Natural killer cell (primary cell): ENCODE measurements at regions not wholly inside any gene's neighbourhood (a gene's known extent, or its start where the extent isn't known, plus 50 kb on each side); places are given as distances from the start of the nearest gene placed in this dataset.
A peak's percentile ranks its signal among the peaks of the same experiment; 100 is the strongest.

Experiments
- ATAC-seq, 3 donors: fragments of 150-1000 bp in 2 of 3; fragments of 200-7000 bp in 1 of 3; cut with Tn5 transposase; 1 replicate in 1 of 3; 2 replicates in 2 of 3; pipeline ENCODE4 v1.10.0; 2021; ENCODE audit warnings: mild to moderate bottlenecking in 2 of 3, moderate library complexity in 2 of 3
- DNase-seq, 2 donors: peaks; one replicate each; pipeline versions ENCODE4 v3.0.0 to v3.0.0-alpha.2; 2013 to 2021; ENCODE audit warnings: mixed read lengths in 1 of 2
- H3K27ac ChIP-seq: one replicate; pipeline ENCODE4 v1.5.1; 2013; ENCODE audit warnings: mild to moderate bottlenecking, low read length
- H3K27me3 ChIP-seq: one replicate; pipeline ENCODE4 v1.6.1; 2013; ENCODE audit warnings: low read length; ENCODE audit not compliant: control insufficient read depth, insufficient read depth
- H3K36me3 ChIP-seq: one replicate; pipeline ENCODE4 v1.6.1; 2013; ENCODE audit warnings: low read length; ENCODE audit not compliant: control insufficient read depth, insufficient read depth
- H3K4me1 ChIP-seq: one replicate; pipeline ENCODE4 v1.6.1; 2013; ENCODE audit warnings: low read length; ENCODE audit not compliant: control insufficient read depth, insufficient read depth
- H3K4me3 ChIP-seq: one replicate; pipeline ENCODE4 v1.5.1; 2013; ENCODE audit warnings: low read length
- H3K9me3 ChIP-seq: one replicate; pipeline ENCODE4 v1.6.1; 2013; ENCODE audit warnings: low read length; ENCODE audit not compliant: control insufficient read depth, insufficient read depth
- H3K27ac Mint-ChIP-seq, 2 donors: one replicate each; pipeline ENCODE4 v1.8.0; 2022; ENCODE audit warnings: mild to moderate bottlenecking in 2 of 2, mixed read lengths in 2 of 2, moderate library complexity in 1 of 2
- H3K27me3 Mint-ChIP-seq, 2 donors: one replicate each; pipeline ENCODE4 v1.8.0; 2022; ENCODE audit warnings: low read depth in 2 of 2, mixed read lengths in 2 of 2
- H3K36me3 Mint-ChIP-seq: one replicate; pipeline ENCODE4 v1.8.0; 2022; ENCODE audit warnings: mixed read lengths
- H3K4me1 Mint-ChIP-seq, 2 donors: one replicate each; pipeline ENCODE4 v1.8.0; 2022; ENCODE audit warnings: mixed read lengths in 2 of 2
- H3K4me3 Mint-ChIP-seq: one replicate; pipeline ENCODE4 v1.8.0; 2022; ENCODE audit warnings: mild to moderate bottlenecking, moderate library complexity, mixed read lengths
- H3K9me3 Mint-ChIP-seq, 2 donors: one replicate each; pipeline ENCODE4 v1.8.0; 2022; ENCODE audit warnings: mixed read lengths in 2 of 2
- WGBS: methylation state at CpG from one replicate; pipeline ENCODE4 v1.1.7; 2013; ENCODE audit warnings: missing lambda C conversion rate; ENCODE audit not compliant: insufficient coverage; 5-methylcytosine and 5-hydroxymethylcytosine counted together
- intact Hi-C: fragments of 100-400 bp; cut with micrococcal nuclease; formaldehyde crosslinking; loops from one replicate; pipeline ENCODE4 v1.14.2; 2022
- TF ChIP-seq, protein P1 (sequence below): fragments of 200-600 bp; IDR thresholded peaks from one replicate; pipeline ENCODE4 v1.8.0; 2022; ENCODE audit warnings: antibody characterized with exemption

DNA sequence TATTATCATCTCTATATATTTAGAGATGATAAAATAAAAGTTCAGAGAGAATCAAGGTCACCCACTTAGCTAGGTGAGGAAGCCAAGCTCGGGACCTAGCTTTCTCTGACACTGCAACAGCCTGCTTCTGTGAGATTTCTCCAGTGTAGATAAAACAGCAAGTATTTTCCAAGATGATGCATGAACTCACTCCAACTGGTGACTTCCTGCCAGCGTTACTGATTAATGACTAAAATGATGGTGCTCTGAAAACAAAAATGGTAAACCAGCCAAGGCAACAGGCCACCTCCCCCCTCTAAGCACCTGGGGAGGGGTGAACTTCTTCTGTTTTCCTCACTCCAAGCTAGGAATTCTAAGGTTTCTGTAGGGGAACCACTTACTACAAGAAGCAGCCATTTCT is 510.2 kb upstream of the ID2 start:
- H3K27me3 Mint-ChIP-seq: no peaks in the 10 kb centered on the region
- 57% methylated on average over 2 of the region's 2 CpGs for whole genome bisulfite sequencing
- H3K4me3 Mint-ChIP-seq: no peak overlapping the region
- H3K27ac Mint-ChIP-seq: peak overlapping the region in 1 of 2 donors; percentile 50
- TF ChIP-seq, protein P1, sequence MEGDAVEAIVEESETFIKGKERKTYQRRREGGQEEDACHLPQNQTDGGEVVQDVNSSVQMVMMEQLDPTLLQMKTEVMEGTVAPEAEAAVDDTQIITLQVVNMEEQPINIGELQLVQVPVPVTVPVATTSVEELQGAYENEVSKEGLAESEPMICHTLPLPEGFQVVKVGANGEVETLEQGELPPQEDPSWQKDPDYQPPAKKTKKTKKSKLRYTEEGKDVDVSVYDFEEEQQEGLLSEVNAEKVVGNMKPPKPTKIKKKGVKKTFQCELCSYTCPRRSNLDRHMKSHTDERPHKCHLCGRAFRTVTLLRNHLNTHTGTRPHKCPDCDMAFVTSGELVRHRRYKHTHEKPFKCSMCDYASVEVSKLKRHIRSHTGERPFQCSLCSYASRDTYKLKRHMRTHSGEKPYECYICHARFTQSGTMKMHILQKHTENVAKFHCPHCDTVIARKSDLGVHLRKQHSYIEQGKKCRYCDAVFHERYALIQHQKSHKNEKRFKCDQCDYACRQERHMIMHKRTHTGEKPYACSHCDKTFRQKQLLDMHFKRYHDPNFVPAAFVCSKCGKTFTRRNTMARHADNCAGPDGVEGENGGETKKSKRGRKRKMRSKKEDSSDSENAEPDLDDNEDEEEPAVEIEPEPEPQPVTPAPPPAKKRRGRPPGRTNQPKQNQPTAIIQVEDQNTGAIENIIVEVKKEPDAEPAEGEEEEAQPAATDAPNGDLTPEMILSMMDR: no peak
- H3K4me3 ChIP-seq: no peak overlapping the region
- H3K9me3 Mint-ChIP-seq: no peaks in the 10 kb centered on the region
- ATAC-seq (no peak), DNase-seq (no peak)
- H3K9me3 ChIP-seq: no peaks in the 10 kb centered on the region
- H3K4me1 Mint-ChIP-seq: peaks cover 51 to 55% of the 10 kb centered on the region in 2 donors
- no peaks in the 10 kb centered on the region for H3K36me3 ChIP-seq
- H3K4me1 ChIP-seq: peaks cover 16% of the 10 kb centered on the region
- no peaks in the 10 kb centered on the region for H3K27me3 ChIP-seq
- intact Hi-C loops: no loop called here
- no peaks in the 10 kb centered on the region for H3K36me3 Mint-ChIP-seq
- no peak overlapping the region for H3K27ac ChIP-seq

DNA sequence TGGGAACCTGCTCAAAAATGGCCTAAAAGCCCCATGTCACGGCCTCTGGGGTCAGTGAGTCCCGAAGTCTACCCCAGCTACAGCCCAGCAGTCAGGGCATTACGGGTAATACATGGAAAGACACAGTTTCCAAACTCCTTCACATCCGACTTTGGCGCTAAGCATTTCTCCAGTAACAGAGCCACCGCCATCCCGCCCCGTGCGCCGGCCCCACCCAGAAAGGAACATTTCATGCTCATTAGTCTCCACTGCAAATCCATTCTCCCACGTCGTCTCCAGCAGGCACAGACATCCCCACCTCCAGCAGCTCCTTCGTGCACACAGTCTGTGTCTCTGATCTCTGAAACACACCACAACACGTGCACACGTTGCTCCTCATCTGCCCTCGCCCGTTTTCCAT is 509.2 kb upstream of the ID2 start:
- no peak overlapping the region for H3K27ac Mint-ChIP-seq
- no peak for DNase-seq
- H3K4me3 Mint-ChIP-seq: no peak overlapping the region
- intact Hi-C loops: no loop called here
- TF ChIP-seq, protein P1: no peak
- H3K27me3 ChIP-seq: no peaks in the 10 kb centered on the region
- no peaks in the 10 kb centered on the region for H3K36me3 ChIP-seq
- H3K4me1 ChIP-seq: peaks cover 9% of the 10 kb centered on the region
- no peaks in the 10 kb centered on the region for H3K36me3 Mint-ChIP-seq
- WGBS: 95% methylated on average over 17 of the region's 17 CpGs
- no peaks in the 10 kb centered on the region for H3K9me3 Mint-ChIP-seq
- no peak for ATAC-seq
- no peak overlapping the region for H3K4me3 ChIP-seq
- H3K4me1 Mint-ChIP-seq: peaks cover 58 to 62% of the 10 kb centered on the region in 2 donors
- no peaks in the 10 kb centered on the region for H3K9me3 ChIP-seq
- H3K27ac ChIP-seq: no peak overlapping the region
- H3K27me3 Mint-ChIP-seq: no peaks in the 10 kb centered on the region

DNA sequence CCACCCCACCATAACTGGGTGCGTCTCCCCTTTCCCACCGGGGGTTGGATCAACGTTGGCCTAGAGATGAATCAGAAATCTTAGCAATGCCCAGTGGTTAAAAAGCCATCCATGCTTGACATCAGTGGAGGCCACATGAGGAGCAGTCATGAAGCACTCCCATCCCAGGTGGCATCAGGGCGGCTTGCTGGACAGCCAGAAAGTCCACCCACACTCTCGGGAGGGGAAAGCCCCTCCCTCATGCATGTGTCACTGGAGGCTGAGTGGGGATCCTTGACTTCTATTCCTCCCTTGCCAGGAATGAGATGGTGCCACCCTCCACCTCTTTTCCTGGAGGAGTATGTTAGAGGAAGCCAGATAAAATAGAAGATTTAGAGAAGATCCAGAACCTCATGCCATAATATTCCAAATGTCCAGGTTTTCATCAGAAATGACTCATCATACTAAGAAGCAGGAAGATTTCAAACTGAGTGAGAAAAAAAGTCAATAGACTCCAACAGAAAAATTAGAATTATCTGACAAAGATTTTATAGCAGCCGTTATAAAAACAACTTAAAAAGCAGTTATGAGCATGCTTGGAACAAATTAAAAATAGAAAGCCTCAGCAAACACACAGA is 507.1 kb upstream of the ID2 start:
- Mint-ChIP-seq H3K4me1 (peaks cover 50% of the 10 kb centered on the region in 2 donors), H3K27ac (peak overlapping the region in 1 of 2 donors; percentile 62), H3K27me3 (no peaks in the 10 kb centered on the region), H3K4me3 (no peak overlapping the region), H3K9me3 (no peaks in the 10 kb centered on the region), H3K36me3 (no peaks in the 10 kb centered on the region)
- intact Hi-C loops: no loop called here
- Histone ChIP-seq H3K4me1 (no peaks in the 10 kb centered on the region), H3K9me3 (no peaks in the 10 kb centered on the region), H3K36me3 (no peaks in the 10 kb centered on the region), H3K27ac (no peak overlapping the region), H3K27me3 (no peaks in the 10 kb centered on the region), H3K4me3 (no peak overlapping the region)
- no peak for DNase-seq
- ATAC-seq: no peak
- TF ChIP-seq, protein P1: no peak
- 90% methylated on average over 6 of the region's 6 CpGs for WGBS

DNA sequence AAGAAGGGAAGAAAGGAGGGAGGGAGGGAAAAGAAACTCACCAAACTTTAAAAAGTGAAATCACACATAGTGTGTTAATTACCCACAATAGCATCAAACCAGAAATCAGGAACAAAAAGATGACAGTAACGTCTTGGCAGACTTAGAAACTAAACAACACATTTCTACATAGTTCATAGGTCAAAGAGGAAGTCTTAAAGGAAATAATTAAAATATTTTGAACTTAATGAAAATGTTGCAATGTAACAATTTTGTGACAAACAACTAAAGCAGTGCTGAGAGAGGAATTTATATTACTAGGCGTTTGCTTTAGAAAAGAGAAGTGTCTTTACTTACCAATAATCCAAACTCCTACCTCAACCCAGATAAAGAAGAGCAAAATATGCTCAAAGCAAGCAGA is 505.0 kb upstream of the ID2 start:
- Mint-ChIP-seq H3K27ac (peak overlapping the region in 1 of 2 donors; percentile 64), H3K4me1 (peaks cover 56% of the 10 kb centered on the region in 2 donors), H3K36me3 (no peaks in the 10 kb centered on the region), H3K4me3 (no peak overlapping the region), H3K9me3 (no peaks in the 10 kb centered on the region), H3K27me3 (no peaks in the 10 kb centered on the region)
- H3K4me3 ChIP-seq: no peak overlapping the region
- intact Hi-C loops: no loop called here
- TF ChIP-seq, protein P1: no peak
- WGBS: no CpG with 5 or more reads among the region's 2 CpGs
- H3K9me3 ChIP-seq: no peaks in the 10 kb centered on the region
- no peaks in the 10 kb centered on the region for H3K4me1 ChIP-seq
- peak overlapping the region; percentile 38 for H3K27ac ChIP-seq
- H3K27me3 ChIP-seq: no peaks in the 10 kb centered on the region
- ATAC-seq (no peak), DNase-seq (no peak)
- H3K36me3 ChIP-seq: no peaks in the 10 kb centered on the region
